Bronchial epithelial cell (primary cell): ENCODE measurements at regions not wholly inside any gene's neighbourhood (a gene's known extent, or its start where the extent isn't known, plus 50 kb on each side); places are given as distances from the start of the nearest gene placed in this dataset.
"Not testable (repeated sequence)": the region's sequence is repeated elsewhere in the genome, so short reads cannot be mapped to it uniquely, and the experiment has no call there.

Experiments
- DNase-seq: peaks from one replicate; pipeline ENCODE4 v3.0.0-alpha.2; 2010; ENCODE audit warnings: low read depth
- FAIRE-seq: peaks from 2 replicates; lab custom pipeline; 2011; peaks lifted over from hg19 to GRCh38; lab: Jason Lieb, UNC
- H3K27me3 ChIP-seq: 2 replicates; pipeline ENCODE4 v1.5.1; 2011; ENCODE audit warnings: low read length; ENCODE audit not compliant: control insufficient read depth, insufficient read depth
- H3K36me3 ChIP-seq: 2 replicates; pipeline ENCODE4 v1.5.1; 2011; ENCODE audit warnings: low read length; ENCODE audit not compliant: control insufficient read depth, insufficient read depth
- H3K4me3 ChIP-seq: 2 replicates; pipeline ENCODE4 v1.5.1; 2011; ENCODE audit warnings: mild to moderate bottlenecking, low read depth, low read length, control low read depth
- TF ChIP-seq, protein P1 (sequence below): IDR thresholded peaks from 2 replicates; pipeline ENCODE4 v1.5.1; 2011; ENCODE audit warnings: mild to moderate bottlenecking, moderate library complexity, low read length, control low read depth, inconsistent platforms; ENCODE audit not compliant: insufficient read depth, severe bottlenecking

DNA sequence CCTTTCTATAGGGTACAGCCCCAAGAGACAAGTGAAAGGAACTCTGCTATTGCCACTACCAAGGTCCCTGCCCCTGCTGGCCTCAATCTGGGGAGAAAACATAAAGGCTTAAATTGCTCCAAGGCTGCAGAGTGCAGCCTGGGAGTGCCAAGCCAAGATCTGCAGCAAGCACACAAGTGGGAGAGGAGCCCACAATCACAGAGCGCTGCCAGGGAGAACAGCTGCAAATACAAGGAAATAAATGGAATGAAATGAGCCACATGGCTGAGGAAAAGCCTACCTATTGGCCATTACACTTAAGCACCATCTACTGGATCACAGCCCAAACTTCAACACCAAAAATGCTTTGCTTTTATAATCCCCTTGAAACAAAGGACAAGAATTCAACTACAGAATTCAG is 582.4 kb downstream of the FAM133A start:
- Histone ChIP-seq H3K36me3 (no peaks in the 10 kb centered on the region), H3K4me3 (no peak overlapping the region), H3K27me3 (no peaks in the 10 kb centered on the region)
- no peak for FAIRE-seq
- TF ChIP-seq, protein P1, sequence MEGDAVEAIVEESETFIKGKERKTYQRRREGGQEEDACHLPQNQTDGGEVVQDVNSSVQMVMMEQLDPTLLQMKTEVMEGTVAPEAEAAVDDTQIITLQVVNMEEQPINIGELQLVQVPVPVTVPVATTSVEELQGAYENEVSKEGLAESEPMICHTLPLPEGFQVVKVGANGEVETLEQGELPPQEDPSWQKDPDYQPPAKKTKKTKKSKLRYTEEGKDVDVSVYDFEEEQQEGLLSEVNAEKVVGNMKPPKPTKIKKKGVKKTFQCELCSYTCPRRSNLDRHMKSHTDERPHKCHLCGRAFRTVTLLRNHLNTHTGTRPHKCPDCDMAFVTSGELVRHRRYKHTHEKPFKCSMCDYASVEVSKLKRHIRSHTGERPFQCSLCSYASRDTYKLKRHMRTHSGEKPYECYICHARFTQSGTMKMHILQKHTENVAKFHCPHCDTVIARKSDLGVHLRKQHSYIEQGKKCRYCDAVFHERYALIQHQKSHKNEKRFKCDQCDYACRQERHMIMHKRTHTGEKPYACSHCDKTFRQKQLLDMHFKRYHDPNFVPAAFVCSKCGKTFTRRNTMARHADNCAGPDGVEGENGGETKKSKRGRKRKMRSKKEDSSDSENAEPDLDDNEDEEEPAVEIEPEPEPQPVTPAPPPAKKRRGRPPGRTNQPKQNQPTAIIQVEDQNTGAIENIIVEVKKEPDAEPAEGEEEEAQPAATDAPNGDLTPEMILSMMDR, result no peak
- no peak for DNase-seq

DNA sequence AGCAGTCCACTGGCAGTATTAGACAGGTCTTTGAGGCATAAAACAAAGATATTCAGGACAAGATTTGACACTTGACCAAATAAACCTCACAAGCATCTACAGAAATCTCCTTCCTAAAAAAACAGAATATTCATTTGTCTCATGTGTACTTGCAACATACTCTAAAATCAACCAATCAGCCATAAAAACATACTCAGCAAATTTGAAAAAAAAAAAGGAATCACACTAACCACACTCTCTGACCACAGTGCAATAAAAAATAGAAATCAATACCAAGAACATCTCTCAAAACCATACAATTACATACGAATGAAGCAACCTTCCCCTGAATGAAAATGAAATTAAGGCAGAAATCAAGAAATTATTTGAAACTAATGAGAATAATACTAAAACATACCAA is 591.3 kb downstream of the FAM133A start:
- Histone ChIP-seq H3K4me3 (no peak overlapping the region), H3K27me3 (no peaks in the 10 kb centered on the region), H3K36me3 (no peaks in the 10 kb centered on the region)
- FAIRE-seq, result no peak
- TF ChIP-seq, protein P1, result no peak
- DNase-seq, result no peak

DNA sequence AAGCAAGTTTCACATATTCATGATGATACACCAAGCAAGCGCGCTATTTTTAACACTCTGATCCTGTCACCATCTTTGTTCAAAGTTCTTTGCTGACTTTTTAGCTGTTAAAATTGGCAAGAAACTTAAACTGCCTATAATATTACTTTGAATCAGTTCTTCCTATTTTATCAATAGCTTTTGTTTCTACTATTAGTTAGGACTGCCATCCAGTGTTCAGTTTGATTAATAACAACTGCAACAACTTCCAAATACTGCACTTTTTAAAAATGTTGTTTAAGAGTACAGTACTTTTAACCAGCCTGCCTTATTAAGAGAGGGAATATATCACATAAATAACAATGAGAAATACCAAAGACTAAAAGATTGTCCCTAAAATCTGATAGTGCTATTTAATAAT is 614.3 kb downstream of the FAM133A start:
- Histone ChIP-seq H3K27me3 (no peaks in the 10 kb centered on the region), H3K36me3 (no peaks in the 10 kb centered on the region), H3K4me3 (no peak overlapping the region)
- DNase-seq (peak; percentile 1), FAIRE-seq (no peak)
- TF ChIP-seq, protein P1, result no peak

DNA sequence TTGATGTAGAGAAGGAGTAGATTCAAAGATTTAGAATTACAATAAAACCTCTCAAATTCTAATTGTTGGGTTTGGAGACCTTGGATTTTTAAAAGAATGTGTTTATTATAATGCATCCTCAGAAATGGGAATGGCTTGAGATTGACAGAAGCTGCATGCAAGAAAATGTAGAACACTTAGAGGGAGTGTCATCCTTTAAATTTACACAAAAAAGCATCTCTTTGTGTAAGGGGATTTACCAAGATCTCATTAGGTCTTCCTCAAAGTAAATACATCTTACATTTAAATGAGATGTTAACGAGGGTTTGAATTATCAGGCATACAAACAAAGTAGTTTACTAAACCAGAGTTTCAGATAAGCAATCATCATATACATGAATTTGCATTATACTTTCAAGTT is 615.0 kb downstream of the FAM133A start:
- H3K27me3 ChIP-seq, result no peaks in the 10 kb centered on the region
- TF ChIP-seq, protein P1, result no peak
- no peak for FAIRE-seq
- DNase-seq, result no peak
- no peaks in the 10 kb centered on the region for H3K36me3 ChIP-seq
- no peak overlapping the region for H3K4me3 ChIP-seq

DNA sequence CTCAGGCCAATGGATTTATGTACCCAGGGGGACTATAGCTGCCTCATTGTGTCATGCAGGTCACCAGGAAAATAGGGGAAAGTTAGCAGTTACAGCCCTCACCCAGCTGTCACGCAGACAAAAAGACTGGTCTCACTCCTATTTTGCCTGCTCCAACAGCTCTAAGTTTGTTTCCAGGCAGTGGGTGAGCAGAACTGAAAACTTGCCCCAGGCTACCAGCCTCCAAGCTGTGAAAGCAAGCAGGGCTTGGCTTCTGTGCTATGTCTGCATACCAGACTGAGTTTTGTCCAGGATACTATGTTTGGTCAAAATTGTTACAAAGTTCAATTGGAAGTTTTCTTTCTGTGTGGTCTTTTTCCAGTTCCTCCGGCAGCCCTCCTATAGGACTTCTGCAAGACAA is 628.4 kb downstream of the FAM133A start:
- Histone ChIP-seq H3K27me3 (no peaks in the 10 kb centered on the region), H3K36me3 (no peaks in the 10 kb centered on the region), H3K4me3 (no peak overlapping the region)
- DNase-seq (no peak), FAIRE-seq (no peak)
- TF ChIP-seq, protein P1, result no peak

DNA sequence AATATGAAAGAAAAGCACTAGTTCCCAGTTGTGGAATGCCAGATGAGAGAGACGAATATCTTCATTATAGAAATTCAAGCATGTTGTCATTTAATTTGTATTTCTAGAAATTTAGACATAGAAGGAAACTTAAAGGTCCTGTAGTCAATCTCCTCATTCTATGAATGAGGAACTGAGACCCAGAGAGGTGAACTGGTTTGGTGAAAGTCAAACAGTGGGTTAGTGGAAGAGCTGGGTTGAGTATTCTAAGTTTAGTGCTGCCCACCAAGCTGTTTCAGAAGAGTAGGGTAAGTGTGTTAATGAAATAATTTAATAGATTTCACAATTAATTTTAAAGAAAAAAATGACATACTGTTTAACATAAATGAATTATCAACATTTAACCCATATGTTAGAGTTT is 655.2 kb downstream of the FAM133A start:
- DNase-seq, result no peak
- no peak overlapping the region for H3K4me3 ChIP-seq
- H3K27me3 ChIP-seq, result no peaks in the 10 kb centered on the region
- H3K36me3 ChIP-seq, result no peaks in the 10 kb centered on the region
- no peak for FAIRE-seq
- TF ChIP-seq, protein P1, result no peak

DNA sequence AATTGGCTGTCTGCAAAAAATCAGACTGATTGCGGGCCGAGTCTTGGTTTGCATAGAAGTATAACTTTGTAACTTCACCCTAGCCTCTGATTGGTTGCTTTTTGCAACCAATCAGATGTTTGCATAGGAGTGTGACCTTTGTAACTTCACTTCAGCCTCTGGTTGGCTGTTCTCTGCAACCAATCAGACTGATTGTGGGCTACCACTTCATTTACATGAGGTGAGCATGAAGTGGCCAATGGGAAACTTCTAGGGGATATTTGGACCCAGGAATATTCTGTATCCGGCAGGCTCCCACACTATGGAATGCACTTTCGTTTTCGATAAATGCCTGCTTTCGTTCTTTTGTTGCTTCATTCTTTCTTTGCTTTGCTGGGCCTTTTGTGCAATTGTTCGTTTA is 667.7 kb downstream of the FAM133A start:
- not testable (repeated sequence) for DNase-seq, H3K27me3 ChIP-seq, H3K4me3 ChIP-seq, FAIRE-seq, H3K36me3 ChIP-seq
